ENCODE measurements at regions not wholly inside any gene's neighbourhood (a gene's known extent, or its start where the extent isn't known, plus 50 kb on each side); places are given as distances from the start of the nearest gene placed in this dataset.

- H3K9me3 Mint-ChIP-seq = peaks cover 3% of the 10 kb centered on the region
Measured at GRCh38 chrX:79564362-79564761, 197.2 kb upstream of the ITM2A start.

DNA sequence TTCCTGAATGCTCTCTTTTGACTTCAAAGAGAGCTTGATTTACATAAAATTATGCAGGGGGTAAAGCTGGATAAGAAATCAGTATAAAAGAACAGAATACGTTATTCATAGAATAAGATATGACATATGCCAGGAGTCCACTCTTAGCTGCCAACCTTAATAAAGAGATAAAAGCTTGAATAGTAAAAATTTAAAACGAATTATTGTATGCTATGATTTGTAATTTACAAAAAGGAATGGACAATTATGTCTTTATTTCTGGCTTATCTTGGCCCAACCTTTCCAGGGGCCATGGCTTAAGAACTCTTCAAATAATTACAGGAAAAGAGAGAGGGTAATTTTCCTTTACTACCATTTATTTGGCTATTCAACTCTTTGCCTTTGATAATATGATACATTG lies 192.2 kb upstream of the ITM2A start:
- Histone ChIP-seq H2AFZ (replicated peaks) (no peak overlapping the region), H3K79me2 (ENCODE audit: low read depth) (no peaks in the 10 kb centered on the region), H3F3A (ENCODE audit: low read depth) (no peaks in the 10 kb centered on the region), H3K27ac (no peak overlapping the region), H3K36me3 (no peaks in the 10 kb centered on the region), H3K4me2 (no peak overlapping the region), H4K20me1 (ENCODE audit: low read depth) (no peaks in the 10 kb centered on the region), H3K27me3 (no peaks in the 10 kb centered on the region), H3K4me3 (no peak overlapping the region), H3K9me3 (ENCODE audit: low read depth) (no peaks in the 10 kb centered on the region), H3K9ac (no peak overlapping the region), H3K4me1 (no peaks in the 10 kb centered on the region)
- TF ChIP-seq EZH2phosphoT487 (IDR thresholded peaks at IDR 0.05) (no peak), EZH2 (IDR thresholded peaks at IDR 0.05) (no peak)
- TF ChIP-seq, protein P1, sequence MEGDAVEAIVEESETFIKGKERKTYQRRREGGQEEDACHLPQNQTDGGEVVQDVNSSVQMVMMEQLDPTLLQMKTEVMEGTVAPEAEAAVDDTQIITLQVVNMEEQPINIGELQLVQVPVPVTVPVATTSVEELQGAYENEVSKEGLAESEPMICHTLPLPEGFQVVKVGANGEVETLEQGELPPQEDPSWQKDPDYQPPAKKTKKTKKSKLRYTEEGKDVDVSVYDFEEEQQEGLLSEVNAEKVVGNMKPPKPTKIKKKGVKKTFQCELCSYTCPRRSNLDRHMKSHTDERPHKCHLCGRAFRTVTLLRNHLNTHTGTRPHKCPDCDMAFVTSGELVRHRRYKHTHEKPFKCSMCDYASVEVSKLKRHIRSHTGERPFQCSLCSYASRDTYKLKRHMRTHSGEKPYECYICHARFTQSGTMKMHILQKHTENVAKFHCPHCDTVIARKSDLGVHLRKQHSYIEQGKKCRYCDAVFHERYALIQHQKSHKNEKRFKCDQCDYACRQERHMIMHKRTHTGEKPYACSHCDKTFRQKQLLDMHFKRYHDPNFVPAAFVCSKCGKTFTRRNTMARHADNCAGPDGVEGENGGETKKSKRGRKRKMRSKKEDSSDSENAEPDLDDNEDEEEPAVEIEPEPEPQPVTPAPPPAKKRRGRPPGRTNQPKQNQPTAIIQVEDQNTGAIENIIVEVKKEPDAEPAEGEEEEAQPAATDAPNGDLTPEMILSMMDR (IDR thresholded peaks at IDR 0.05) = no peak
- Mint-ChIP-seq H3K9me3 (peaks cover 4% of the 10 kb centered on the region), H3K4me1 (no peaks in the 10 kb centered on the region), H3K27me3 (ENCODE audit: insufficient read depth, low read depth) (peaks cover 2% of the 10 kb centered on the region), H3K4me3 (no peak overlapping the region), H3K27ac (no peak overlapping the region), H3K36me3 (no peaks in the 10 kb centered on the region)
- DNase-seq (ENCODE audit: low spot score) = no peak

More at GRCh38 chrX:79564362-79564761, 197.2 kb upstream of the ITM2A start:
- no peaks in the 10 kb centered on the region for H3K27me3 Mint-ChIP-seq (ENCODE audit: insufficient read depth, low read depth)
- no peaks in the 10 kb centered on the region for H3K79me2 ChIP-seq (ENCODE audit: low read depth)
- H3K4me3 Mint-ChIP-seq = no peak overlapping the region
- no peaks in the 10 kb centered on the region for H3K9me3 ChIP-seq (ENCODE audit: low read depth)
- no peaks in the 10 kb centered on the region for H3K36me3 Mint-ChIP-seq
- no peak overlapping the region for H3K27ac Mint-ChIP-seq
- H3K4me1 ChIP-seq = no peaks in the 10 kb centered on the region
- TF ChIP-seq, protein P1 (IDR thresholded peaks at IDR 0.05) = no peak
- TF ChIP-seq EZH2 (IDR thresholded peaks at IDR 0.05) (no peak), EZH2phosphoT487 (IDR thresholded peaks at IDR 0.05) (no peak)
- no peak for DNase-seq (ENCODE audit: low spot score)
- H3F3A ChIP-seq (ENCODE audit: low read depth) = no peaks in the 10 kb centered on the region
- H3K9ac ChIP-seq = no peak overlapping the region
- H4K20me1 ChIP-seq (ENCODE audit: low read depth) = no peaks in the 10 kb centered on the region
- no peaks in the 10 kb centered on the region for H3K36me3 ChIP-seq
- H3K4me3 ChIP-seq = no peak overlapping the region
- H3K4me1 Mint-ChIP-seq = no peaks in the 10 kb centered on the region
- no peak overlapping the region for H3K27ac ChIP-seq
- no peak overlapping the region for H2AFZ ChIP-seq (replicated peaks)
- H3K4me2 ChIP-seq = no peak overlapping the region
- no peaks in the 10 kb centered on the region for H3K27me3 ChIP-seq

DNA sequence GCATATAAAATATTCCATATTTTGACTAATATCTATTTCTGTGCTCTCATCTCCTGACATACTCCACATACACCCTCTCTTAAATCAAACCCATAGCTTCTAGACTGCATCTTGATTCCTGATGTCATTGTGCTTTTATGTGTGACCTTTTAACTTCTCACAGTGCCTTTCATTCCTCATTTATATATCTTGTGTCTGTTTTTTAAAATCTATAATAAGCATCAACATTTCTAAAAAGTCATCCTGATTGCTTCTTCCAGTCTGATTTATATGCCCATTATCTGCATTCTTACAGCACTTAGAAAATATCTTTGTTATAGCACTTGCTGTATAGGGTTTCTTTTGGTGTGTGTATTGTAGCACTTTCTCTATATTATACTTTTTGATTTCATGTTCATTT lies 190.1 kb upstream of the ITM2A start:
- H4K20me1 ChIP-seq (ENCODE audit: low read depth) = no peaks in the 10 kb centered on the region
- peaks cover 8% of the 10 kb centered on the region for H3K9me3 Mint-ChIP-seq

More for the DNA sequence above, 190.1 kb upstream of the ITM2A start:
- no peak overlapping the region for H2AFZ ChIP-seq (replicated peaks)
- H3K36me3 ChIP-seq = no peaks in the 10 kb centered on the region
- no peak overlapping the region for H3K4me2 ChIP-seq
- Mint-ChIP-seq H3K4me3 (no peak overlapping the region), H3K27ac (no peak overlapping the region), H3K4me1 (no peaks in the 10 kb centered on the region), H3K36me3 (no peaks in the 10 kb centered on the region), H3K27me3 (ENCODE audit: insufficient read depth, low read depth) (peaks cover 2% of the 10 kb centered on the region)
- DNase-seq (ENCODE audit: low spot score) = no peak
- no peaks in the 10 kb centered on the region for H3K27me3 ChIP-seq
- no peak for TF ChIP-seq EZH2 (IDR thresholded peaks at IDR 0.05)
- TF ChIP-seq, protein P1 (IDR thresholded peaks at IDR 0.05) = no peak
- TF ChIP-seq EZH2phosphoT487 (IDR thresholded peaks at IDR 0.05) = no peak
- H3K27ac ChIP-seq = no peak overlapping the region
- no peaks in the 10 kb centered on the region for H3K9me3 ChIP-seq (ENCODE audit: low read depth)
- H3K79me2 ChIP-seq (ENCODE audit: low read depth) = no peaks in the 10 kb centered on the region
- H3K4me1 ChIP-seq = no peaks in the 10 kb centered on the region
- no peaks in the 10 kb centered on the region for H3F3A ChIP-seq (ENCODE audit: low read depth)
- no peak overlapping the region for H3K4me3 ChIP-seq
- no peak overlapping the region for H3K9ac ChIP-seq
